ENCODE measurements at regions not wholly inside any gene's neighbourhood (a gene's known extent, or its start where the extent isn't known, plus 50 kb on each side); places are given as distances from the start of the nearest gene placed in this dataset.

GRCh38 chr3:182524711-182525401, 268.4 kb upstream of the ATP11B start:
- Histone ChIP-seq H3K18ac (ENCODE audit: low read depth, low read length) (no peak overlapping the region), H3K79me1 (ENCODE audit: low read depth in 1 of 2, low read length in 2 of 2) (no peaks in the 10 kb centered on the region), H3K36me3 (ENCODE audit: control insufficient read depth, insufficient read depth, low read length) (no peaks in the 10 kb centered on the region), H3K4me1 (ENCODE audit: control insufficient read depth, insufficient read depth, low read length) (no peaks in the 10 kb centered on the region), H4K20me1 (ENCODE audit: insufficient read depth, low read length) (no peaks in the 10 kb centered on the region), H2BK5ac (ENCODE audit: low read depth, low read length, poor library complexity, severe bottlenecking) (no peak overlapping the region), H3K27me3 (ENCODE audit: control insufficient read depth, insufficient read depth, low read length) (no peaks in the 10 kb centered on the region), H2BK120ac (ENCODE audit: low read depth, low read length) (no peak overlapping the region), H3K4me3 (ENCODE audit: insufficient read depth, low read depth, low read length) (no peak overlapping the region), H2BK15ac (ENCODE audit: low read depth, low read length) (no peak overlapping the region), H3K4me2 (ENCODE audit: low read depth, low read length) (no peak overlapping the region), H3K4ac (ENCODE audit: low read depth, low read length) (no peak overlapping the region), H2AK5ac (ENCODE audit: low read depth, low read length) (no peak overlapping the region), H4K5ac (ENCODE audit: low read depth, low read length) (no peak overlapping the region), H3K9me3 (ENCODE audit: control insufficient read depth, insufficient read depth, low read length) (peaks cover 10% of the 10 kb centered on the region), H3K23ac (ENCODE audit: low read depth, low read length) (no peak overlapping the region), H2AK9ac (replicated peaks; ENCODE audit: low read depth, low read length, poor library complexity) (no peak overlapping the region), H3K14ac (replicated peaks; ENCODE audit: low read depth, low read length) (no peak overlapping the region), H4K8ac (ENCODE audit: low read depth in 2 of 2, low read length in 2 of 2) (no peak overlapping the region), H3K56ac (ENCODE audit: extremely low read depth, insufficient read depth, low read length) (no peak overlapping the region), H2AFZ (replicated peaks; ENCODE audit: low read length, poor library complexity) (no peak overlapping the region), H3K27ac (ENCODE audit: insufficient read depth, low read length) (no peak overlapping the region), H4K91ac (ENCODE audit: insufficient read depth, low read depth, low read length) (no peak overlapping the region), H3K9ac (ENCODE audit: low read depth, low read length) (no peak overlapping the region), H2BK20ac (ENCODE audit: low read depth, low read length) (no peak overlapping the region), H3K9me1 (ENCODE audit: insufficient read depth, low read length) (no peaks in the 10 kb centered on the region)
- no peak for DNase-seq
- dilution Hi-C loops (cut with HindIII; ENCODE audit: low sequenced_read_pairs, unreplicated experiment) (no loop called here), intact Hi-C loops (cut with micrococcal nuclease) (no loop called here), in situ Hi-C loops (cut with MboI; ENCODE audit: low sequenced_read_pairs) (no loop called here)
- TF ChIP-seq RAD21 (IDR thresholded peaks at IDR 0.05; ENCODE audit: low read length) (no peak), RFX5 (IDR thresholded peaks at IDR 0.05; ENCODE audit: low read depth, low read length) (no peak)
- CTCF ChIA-PET = no interaction called here
- 0% methylated on average over 1 of the region's 5 CpGs; no CpG with 5 or more reads in 1 of the 2 experiments for WGBS, 2 experiments (ENCODE audit: extremely low coverage in 2 of 2, insufficient read length in 1 of 2)
- ATAC-seq (ENCODE audit: low read depth) = no peak
- POLR2A ChIA-PET (ENCODE audit: unreplicated experiment) = no interaction called here
- no TSS peak for BruUV-seq (replicated peaks)
